ENCODE measurements at regions not wholly inside any gene's neighbourhood (a gene's known extent, or its start where the extent isn't known, plus 50 kb on each side); places are given as distances from the start of the nearest gene placed in this dataset.

DNA sequence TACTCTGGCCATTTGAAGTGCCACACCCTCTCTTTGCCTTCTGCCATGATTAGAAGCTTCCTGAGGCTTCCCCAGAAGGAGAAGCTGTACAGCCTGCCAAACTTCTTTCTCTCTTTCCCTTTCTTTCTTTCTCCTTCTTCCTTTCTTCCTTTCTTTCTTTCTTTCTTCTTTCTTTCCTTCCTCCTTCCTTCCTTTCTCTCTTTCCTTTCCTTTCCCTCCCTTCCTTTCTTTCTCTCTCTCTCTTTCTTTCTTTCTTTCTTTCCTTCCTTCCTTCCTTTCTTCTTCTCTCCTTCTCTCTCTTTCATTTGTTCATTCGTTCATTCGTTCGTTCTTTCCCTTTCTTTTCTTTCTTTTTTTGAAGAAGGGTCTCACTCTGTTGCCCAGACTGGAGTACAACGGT lies 931.0 kb downstream of the TTLL7 start:
- TF ChIP-seq EGR1 (IDR thresholded peaks at IDR 0.05) (no peak), TCF12 (IDR thresholded peaks at IDR 0.05; ENCODE audit: low read depth) (no peak), NFIC (IDR thresholded peaks at IDR 0.05) (no peak), EP300 (IDR thresholded peaks at IDR 0.05; ENCODE audit: borderline replicate concordance) (no peak), CEBPB (IDR thresholded peaks at IDR 0.05) (no peak), TEAD4 (IDR thresholded peaks at IDR 0.05) (no peak), FOXM1 (IDR thresholded peaks at IDR 0.05; ENCODE audit: borderline replicate concordance, low read depth) (no peak), RAD21 (IDR thresholded peaks at IDR 0.05; ENCODE audit: low read depth) (no peak), YY1 (IDR thresholded peaks at IDR 0.05; ENCODE audit: low read depth) (no peak)
- TF ChIP-seq, protein P1, sequence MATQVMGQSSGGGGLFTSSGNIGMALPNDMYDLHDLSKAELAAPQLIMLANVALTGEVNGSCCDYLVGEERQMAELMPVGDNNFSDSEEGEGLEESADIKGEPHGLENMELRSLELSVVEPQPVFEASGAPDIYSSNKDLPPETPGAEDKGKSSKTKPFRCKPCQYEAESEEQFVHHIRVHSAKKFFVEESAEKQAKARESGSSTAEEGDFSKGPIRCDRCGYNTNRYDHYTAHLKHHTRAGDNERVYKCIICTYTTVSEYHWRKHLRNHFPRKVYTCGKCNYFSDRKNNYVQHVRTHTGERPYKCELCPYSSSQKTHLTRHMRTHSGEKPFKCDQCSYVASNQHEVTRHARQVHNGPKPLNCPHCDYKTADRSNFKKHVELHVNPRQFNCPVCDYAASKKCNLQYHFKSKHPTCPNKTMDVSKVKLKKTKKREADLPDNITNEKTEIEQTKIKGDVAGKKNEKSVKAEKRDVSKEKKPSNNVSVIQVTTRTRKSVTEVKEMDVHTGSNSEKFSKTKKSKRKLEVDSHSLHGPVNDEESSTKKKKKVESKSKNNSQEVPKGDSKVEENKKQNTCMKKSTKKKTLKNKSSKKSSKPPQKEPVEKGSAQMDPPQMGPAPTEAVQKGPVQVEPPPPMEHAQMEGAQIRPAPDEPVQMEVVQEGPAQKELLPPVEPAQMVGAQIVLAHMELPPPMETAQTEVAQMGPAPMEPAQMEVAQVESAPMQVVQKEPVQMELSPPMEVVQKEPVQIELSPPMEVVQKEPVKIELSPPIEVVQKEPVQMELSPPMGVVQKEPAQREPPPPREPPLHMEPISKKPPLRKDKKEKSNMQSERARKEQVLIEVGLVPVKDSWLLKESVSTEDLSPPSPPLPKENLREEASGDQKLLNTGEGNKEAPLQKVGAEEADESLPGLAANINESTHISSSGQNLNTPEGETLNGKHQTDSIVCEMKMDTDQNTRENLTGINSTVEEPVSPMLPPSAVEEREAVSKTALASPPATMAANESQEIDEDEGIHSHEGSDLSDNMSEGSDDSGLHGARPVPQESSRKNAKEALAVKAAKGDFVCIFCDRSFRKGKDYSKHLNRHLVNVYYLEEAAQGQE (IDR thresholded peaks at IDR 0.05; ENCODE audit: low read depth): no peak
- TF ChIP-seq, protein P2, sequence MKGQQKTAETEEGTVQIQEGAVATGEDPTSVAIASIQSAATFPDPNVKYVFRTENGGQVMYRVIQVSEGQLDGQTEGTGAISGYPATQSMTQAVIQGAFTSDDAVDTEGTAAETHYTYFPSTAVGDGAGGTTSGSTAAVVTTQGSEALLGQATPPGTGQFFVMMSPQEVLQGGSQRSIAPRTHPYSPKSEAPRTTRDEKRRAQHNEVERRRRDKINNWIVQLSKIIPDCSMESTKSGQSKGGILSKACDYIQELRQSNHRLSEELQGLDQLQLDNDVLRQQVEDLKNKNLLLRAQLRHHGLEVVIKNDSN (IDR thresholded peaks at IDR 0.05): no peak

DNA sequence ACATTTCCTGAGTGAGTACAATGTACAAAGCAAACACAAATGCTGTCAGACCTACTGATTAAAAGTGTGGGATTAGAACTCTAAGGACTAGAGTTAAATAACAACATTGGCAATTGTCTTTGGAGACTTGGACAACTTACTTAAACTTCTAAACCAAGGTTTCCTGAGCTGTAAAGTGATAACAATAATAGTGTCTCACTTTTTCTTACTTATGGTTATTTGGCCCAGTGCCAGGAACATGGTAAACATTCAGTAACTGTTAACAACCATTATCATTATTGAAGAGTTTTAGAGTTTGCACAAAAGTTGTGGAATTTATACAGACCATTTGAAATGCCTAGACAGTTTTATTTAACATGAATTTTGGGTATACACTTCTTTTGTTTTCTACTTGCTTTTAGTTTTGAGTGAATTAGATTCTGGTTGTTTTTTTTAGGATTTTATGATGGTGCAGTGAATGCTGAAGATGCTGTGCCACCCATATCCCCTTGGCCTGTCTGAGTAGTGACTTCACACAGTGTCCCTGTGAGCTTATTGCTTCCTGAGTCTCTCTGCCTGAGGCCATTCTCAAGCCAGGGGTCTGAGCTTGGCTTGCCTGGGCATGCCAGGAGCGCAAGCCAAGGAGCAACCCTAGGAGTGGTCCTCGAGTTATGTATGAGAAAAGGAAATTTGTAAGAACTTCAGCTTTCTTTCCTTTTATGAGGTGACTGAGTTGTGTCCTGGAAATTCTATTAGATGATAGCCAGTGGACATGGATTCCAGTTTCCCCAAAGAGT lies 932.8 kb downstream of the TTLL7 start:
- TF ChIP-seq ZBTB7A (IDR thresholded peaks at IDR 0.05; ENCODE audit: low read depth): no peak
- TF ChIP-seq, protein P3, sequence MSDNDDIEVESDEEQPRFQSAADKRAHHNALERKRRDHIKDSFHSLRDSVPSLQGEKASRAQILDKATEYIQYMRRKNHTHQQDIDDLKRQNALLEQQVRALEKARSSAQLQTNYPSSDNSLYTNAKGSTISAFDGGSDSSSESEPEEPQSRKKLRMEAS (IDR thresholded peaks at IDR 0.05): no peak
- TF ChIP-seq NFIC (IDR thresholded peaks at IDR 0.05): peak; percentile 37; the same call in 1 of the 2 replicates
- TF ChIP-seq CREB1 (IDR thresholded peaks at IDR 0.05; ENCODE audit: low read depth): no peak
- TF ChIP-seq EP300 (IDR thresholded peaks at IDR 0.05; ENCODE audit: borderline replicate concordance): no peak

DNA sequence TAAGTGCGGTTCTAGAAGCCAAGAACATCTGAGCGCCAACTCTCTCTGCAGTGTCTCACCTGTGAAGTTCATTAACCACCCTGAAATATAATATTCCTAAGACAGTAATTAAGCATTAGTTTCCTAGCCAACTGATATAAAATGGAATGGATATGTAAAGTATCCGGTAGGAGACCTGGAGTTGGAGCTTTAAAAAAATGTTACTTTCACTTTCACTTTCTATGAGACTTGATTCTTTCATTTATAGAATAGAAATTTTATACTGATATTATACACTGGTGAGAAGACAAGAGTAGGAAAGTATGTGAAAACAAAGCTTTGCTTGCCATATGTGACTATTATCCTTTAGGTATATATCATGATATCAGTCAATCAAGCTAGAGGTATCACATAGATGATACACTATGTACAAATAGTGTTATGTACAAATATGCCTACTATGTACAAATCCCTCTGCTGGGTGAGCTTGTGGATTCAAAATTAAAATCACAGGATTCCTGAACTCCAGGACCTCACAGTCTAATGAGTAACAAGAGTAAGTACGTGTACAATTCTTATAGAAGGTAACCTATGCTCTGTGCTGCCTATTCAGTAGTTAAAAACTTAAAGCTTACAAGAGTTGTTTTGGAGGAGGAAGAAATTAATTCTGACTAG lies 934.2 kb downstream of the TTLL7 start:
- TF ChIP-seq, protein P2 (IDR thresholded peaks at IDR 0.05): no peak
- TF ChIP-seq YY1 (IDR thresholded peaks at IDR 0.05; ENCODE audit: low read depth) (no peak), CREB1 (IDR thresholded peaks at IDR 0.05; ENCODE audit: low read depth) (no peak), RAD21 (IDR thresholded peaks at IDR 0.05; ENCODE audit: low read depth) (no peak), TEAD4 (IDR thresholded peaks at IDR 0.05) (no peak), TCF12 (IDR thresholded peaks at IDR 0.05; ENCODE audit: low read depth) (no peak), FOXM1 (IDR thresholded peaks at IDR 0.05; ENCODE audit: borderline replicate concordance, low read depth) (no peak), ZBTB7A (IDR thresholded peaks at IDR 0.05; ENCODE audit: low read depth) (no peak), EP300 (IDR thresholded peaks at IDR 0.05; ENCODE audit: borderline replicate concordance) (no peak), EGR1 (IDR thresholded peaks at IDR 0.05) (no peak)
- TF ChIP-seq, protein P1 (IDR thresholded peaks at IDR 0.05; ENCODE audit: low read depth): no peak
- TF ChIP-seq, protein P3 (IDR thresholded peaks at IDR 0.05): no peak

DNA sequence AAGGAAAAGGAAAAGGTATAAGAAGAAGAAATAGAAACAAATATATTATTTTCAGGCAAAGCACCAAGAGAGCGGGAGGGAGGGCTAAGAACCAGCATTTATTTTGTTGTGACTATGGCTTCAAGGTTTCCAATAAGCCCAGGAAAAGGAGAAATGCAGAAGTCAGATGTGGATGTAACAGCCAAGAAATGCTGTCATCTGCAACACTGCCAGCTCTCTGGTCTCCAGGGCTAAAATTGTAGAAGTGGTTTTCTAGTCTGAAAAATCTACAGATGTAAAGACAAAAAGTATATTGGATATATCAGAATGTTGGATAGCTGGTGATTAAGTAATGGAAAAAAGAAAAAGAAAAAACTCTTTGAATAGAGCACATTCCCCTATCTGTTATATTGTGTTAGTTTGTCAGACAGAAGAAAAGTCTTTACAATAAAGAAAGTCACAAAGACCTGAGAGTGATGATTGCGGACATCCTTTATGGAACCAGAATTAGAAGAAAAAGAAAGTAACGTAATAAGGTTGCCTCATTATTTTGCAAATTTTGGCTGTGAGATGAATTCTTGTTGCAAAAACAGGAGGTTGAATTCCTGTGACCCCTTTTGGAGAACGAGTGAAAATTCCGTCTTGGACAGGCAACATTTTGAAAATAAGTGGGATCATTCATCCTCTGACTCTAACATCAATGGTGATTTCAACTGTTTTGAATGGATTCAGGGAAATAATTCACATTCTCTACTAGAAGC lies 938.1 kb downstream of the TTLL7 start:
- no peak for TF ChIP-seq FOXM1 (IDR thresholded peaks at IDR 0.05; ENCODE audit: borderline replicate concordance, low read depth)
- no peak for TF ChIP-seq EGR1 (IDR thresholded peaks at IDR 0.05)
- TF ChIP-seq EP300 (IDR thresholded peaks at IDR 0.05; ENCODE audit: borderline replicate concordance): no peak
- no peak for TF ChIP-seq YY1 (IDR thresholded peaks at IDR 0.05; ENCODE audit: low read depth)
- no peak for TF ChIP-seq CEBPB (IDR thresholded peaks at IDR 0.05)
- TF ChIP-seq, protein P3 (IDR thresholded peaks at IDR 0.05): no peak
- no peak for TF ChIP-seq TAF1 (IDR thresholded peaks at IDR 0.05; ENCODE audit: low read depth)
- no peak for TF ChIP-seq RAD21 (IDR thresholded peaks at IDR 0.05; ENCODE audit: low read depth)
- no peak for TF ChIP-seq TCF12 (IDR thresholded peaks at IDR 0.05; ENCODE audit: low read depth)
- no peak for TF ChIP-seq TEAD4 (IDR thresholded peaks at IDR 0.05)
- TF ChIP-seq ZBTB7A (IDR thresholded peaks at IDR 0.05; ENCODE audit: low read depth): no peak
- TF ChIP-seq NFIC (IDR thresholded peaks at IDR 0.05): no peak
- TF ChIP-seq, protein P2 (IDR thresholded peaks at IDR 0.05): no peak
- no peak for TF ChIP-seq CREB1 (IDR thresholded peaks at IDR 0.05; ENCODE audit: low read depth)

All from Ishikawa (cell line).